ENCODE measurements at regions not wholly inside any gene's neighbourhood (a gene's known extent, or its start where the extent isn't known, plus 50 kb on each side); places are given as distances from the start of the nearest gene placed in this dataset.
"Not testable (repeated sequence)": the region's sequence is repeated elsewhere in the genome, so short reads cannot be mapped to it uniquely, and the experiment has no call there.

GRCh38 chr18:998936-999335, 94.3 kb downstream of the ADCYAP1 start:
- DNase-seq = no peak

- DNase-seq = no peak
Measured at GRCh38 chr18:1002653-1003178, 98.0 kb downstream of the ADCYAP1 start.

- no peak for DNase-seq
Measured at GRCh38 chr18:1003499-1003898, 98.8 kb downstream of the ADCYAP1 start.

GRCh38 chr18:1006304-1006703, 101.6 kb downstream of the ADCYAP1 start:
- DNase-seq = no peak

GRCh38 chr18:1006965-1007364, 102.3 kb downstream of the ADCYAP1 start:
- DNase-seq = no peak

- no peak for DNase-seq
Measured at GRCh38 chr18:1011349-1011748, 106.7 kb downstream of the ADCYAP1 start.

- DNase-seq = no peak
Measured at GRCh38 chr18:1012775-1013174, 108.1 kb downstream of the ADCYAP1 start.

GRCh38 chr18:1013951-1014350, 109.3 kb downstream of the ADCYAP1 start:
- no peak for DNase-seq

- DNase-seq = no peak
Measured at GRCh38 chr18:1014509-1014908, 109.8 kb downstream of the ADCYAP1 start.

GRCh38 chr18:1014951-1015624, 110.4 kb downstream of the ADCYAP1 start:
- DNase-seq = no peak

- DNase-seq = no peak
Measured at GRCh38 chr18:1015777-1016176, 111.1 kb downstream of the ADCYAP1 start.

GRCh38 chr18:1017227-1018058, 112.8 kb downstream of the ADCYAP1 start:
- no peak for DNase-seq

- no peak for DNase-seq
Measured at GRCh38 chr18:1018181-1018681, 113.6 kb downstream of the ADCYAP1 start.

GRCh38 chr18:1019191-1019590, 114.5 kb downstream of the ADCYAP1 start:
- DNase-seq = no peak

GRCh38 chr18:1020731-1021344, 116.2 kb downstream of the ADCYAP1 start:
- no peak for DNase-seq

- DNase-seq = no peak
Measured at GRCh38 chr18:1026930-1027329, 122.3 kb downstream of the ADCYAP1 start.

- DNase-seq = not testable (repeated sequence)
Measured at GRCh38 chr18:1033092-1033491, 128.4 kb downstream of the ADCYAP1 start.

- DNase-seq = no peak
Measured at GRCh38 chr18:1034971-1035370, 130.3 kb downstream of the ADCYAP1 start.

GRCh38 chr18:1036926-1037325, 132.3 kb downstream of the ADCYAP1 start:
- DNase-seq = no peak

- no peak for DNase-seq
Measured at GRCh38 chr18:1037776-1038175, 133.1 kb downstream of the ADCYAP1 start.

GRCh38 chr18:1039421-1039820, 134.8 kb downstream of the ADCYAP1 start:
- DNase-seq = no peak

- not testable (repeated sequence) for DNase-seq
Measured at GRCh38 chr18:1043039-1043438, 138.4 kb downstream of the ADCYAP1 start.

- no peak for DNase-seq
Measured at GRCh38 chr18:1045658-1046057, 141.0 kb downstream of the ADCYAP1 start.
